ENCODE measurements at regions not wholly inside any gene's neighbourhood (a gene's known extent, or its start where the extent isn't known, plus 50 kb on each side); places are given as distances from the start of the nearest gene placed in this dataset.

DNA sequence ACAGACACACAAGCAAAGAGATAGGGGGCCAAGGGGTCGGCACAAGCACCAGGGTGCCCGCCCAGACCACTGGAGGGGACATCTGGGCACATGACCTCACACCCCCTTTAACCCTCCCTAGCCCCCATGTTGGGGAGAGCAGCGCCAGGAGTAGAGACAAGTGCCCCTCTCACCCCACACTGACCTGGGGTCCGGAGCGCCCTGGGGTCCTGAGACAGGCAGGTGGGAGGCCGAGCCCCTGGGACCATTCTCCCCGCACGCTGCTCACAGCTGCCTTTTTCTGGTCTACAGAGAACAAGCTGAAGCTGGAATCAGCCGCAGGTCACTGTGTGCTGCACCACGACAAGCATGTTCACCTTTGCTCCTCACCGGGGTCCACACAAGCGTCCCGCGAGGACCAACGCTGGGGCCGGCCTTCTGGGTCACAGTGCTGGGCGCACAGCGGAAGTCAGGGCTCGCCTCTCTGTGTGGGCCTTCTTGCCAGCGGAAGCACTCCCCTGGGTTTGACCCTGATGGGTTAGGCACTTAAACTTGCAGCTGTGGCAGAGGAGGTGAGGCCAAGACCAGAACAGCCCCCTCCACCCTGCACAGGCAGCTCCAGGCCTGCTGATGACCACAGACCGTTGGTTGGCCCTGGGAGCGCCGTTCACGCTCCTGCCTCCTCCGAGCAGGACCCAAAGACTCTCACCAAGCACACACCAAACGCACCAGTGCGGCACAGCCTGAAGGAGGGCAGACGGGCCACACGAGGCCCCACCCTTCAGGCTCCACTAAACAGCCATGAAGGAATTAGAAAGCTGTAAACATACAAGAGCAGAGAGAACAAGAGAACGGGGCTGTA is 275.3 kb downstream of the EIPR1 start:
- TF ChIP-seq, protein P1, sequence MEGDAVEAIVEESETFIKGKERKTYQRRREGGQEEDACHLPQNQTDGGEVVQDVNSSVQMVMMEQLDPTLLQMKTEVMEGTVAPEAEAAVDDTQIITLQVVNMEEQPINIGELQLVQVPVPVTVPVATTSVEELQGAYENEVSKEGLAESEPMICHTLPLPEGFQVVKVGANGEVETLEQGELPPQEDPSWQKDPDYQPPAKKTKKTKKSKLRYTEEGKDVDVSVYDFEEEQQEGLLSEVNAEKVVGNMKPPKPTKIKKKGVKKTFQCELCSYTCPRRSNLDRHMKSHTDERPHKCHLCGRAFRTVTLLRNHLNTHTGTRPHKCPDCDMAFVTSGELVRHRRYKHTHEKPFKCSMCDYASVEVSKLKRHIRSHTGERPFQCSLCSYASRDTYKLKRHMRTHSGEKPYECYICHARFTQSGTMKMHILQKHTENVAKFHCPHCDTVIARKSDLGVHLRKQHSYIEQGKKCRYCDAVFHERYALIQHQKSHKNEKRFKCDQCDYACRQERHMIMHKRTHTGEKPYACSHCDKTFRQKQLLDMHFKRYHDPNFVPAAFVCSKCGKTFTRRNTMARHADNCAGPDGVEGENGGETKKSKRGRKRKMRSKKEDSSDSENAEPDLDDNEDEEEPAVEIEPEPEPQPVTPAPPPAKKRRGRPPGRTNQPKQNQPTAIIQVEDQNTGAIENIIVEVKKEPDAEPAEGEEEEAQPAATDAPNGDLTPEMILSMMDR (IDR thresholded peaks at IDR 0.05; ENCODE audit: extremely low read depth, missing control alignments): no peak
- no peak for DNase-seq (ENCODE audit: low spot score)

DNA sequence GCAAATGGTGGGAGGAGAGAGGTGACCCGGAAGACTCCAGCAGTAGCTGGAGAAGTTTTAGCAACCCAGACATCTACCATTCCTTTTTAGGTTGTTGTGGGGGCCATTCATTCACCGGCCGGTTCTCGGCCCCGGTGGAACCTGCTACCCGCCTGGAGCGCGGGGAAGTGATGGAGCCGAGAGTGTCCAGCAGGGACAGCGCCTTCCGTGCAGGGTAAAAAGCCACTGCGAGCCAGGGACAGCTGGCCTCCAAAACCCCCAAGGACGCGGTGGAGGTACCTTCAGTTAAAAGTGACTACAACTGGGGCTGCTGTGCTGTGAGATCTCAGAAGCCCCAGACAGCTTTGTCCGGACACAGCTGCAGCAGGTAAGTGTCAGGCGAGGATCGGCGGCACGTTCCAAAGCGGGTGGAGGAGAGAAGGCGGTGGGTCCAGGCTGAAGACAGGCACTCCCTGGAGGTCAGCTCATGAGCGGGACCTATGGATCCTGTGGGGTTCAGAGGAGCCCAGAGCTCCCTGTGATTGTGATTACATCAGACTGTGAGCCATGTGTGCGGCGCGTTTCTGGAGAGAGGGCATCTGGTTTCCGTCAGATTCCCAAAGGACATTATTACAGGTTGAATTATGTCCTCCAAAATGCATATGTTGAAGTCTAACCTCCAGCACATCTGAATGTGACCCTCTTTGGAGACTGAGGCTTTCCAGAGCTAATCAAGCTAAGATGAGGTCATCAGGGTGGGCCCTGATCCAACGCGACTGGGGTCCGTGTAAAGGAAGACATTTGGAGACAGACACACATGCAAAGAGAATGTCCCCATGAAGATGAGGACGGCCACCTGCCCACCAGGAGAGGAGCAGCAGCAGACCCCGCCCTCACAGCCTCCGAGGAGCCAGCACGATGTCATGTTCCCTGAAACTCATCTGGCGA is 276.3 kb downstream of the EIPR1 start:
- TF ChIP-seq, protein P1 (IDR thresholded peaks at IDR 0.05; ENCODE audit: extremely low read depth, missing control alignments): no peak
- DNase-seq (ENCODE audit: low spot score): no peak

DNA sequence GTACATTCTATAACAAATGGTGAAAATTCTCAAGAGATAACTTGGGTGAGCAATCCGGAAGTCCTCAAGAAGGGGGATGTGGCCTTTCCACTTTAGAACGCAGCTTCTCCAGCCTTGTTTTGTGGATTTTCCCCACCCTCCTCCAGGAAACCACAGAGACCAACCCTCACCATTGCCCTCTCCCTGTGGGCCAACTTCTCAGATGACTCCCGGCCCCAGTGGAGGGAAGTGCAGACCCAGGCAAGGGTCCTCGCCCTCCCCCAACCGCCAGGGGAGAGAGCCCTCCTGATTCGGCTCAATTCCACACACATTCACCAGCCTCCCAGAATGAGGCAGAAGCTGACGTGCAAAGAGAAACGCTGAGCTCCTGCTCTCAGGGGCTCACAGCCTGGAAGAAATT is 277.2 kb downstream of the EIPR1 start:
- TF ChIP-seq, protein P1 (IDR thresholded peaks at IDR 0.05; ENCODE audit: extremely low read depth, missing control alignments): no peak

DNA sequence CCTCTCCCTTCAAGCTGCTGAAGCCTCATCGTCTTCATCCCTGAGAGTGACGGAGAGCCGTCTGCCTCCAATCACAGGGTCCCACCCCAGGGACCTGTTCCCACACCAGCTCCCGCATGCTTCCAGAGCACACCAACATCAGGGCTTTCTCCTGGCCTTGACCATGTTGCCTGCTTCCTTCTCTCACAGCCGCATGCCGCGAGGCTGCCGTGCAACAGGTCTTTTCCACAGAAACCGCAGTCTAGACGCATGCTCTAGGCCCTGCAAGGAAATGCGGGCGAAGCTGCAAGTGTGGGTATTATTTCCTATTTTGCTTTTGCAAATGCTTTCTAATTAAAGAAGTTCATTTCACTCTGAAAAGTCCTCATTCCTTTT is 277.8 kb downstream of the EIPR1 start:
- TF ChIP-seq, protein P1 (IDR thresholded peaks at IDR 0.05; ENCODE audit: extremely low read depth, missing control alignments): no peak
- DNase-seq (ENCODE audit: low spot score): no peak

More for the DNA sequence above, 277.2 kb downstream of the EIPR1 start:
- no peak for DNase-seq (ENCODE audit: low spot score)

DNA sequence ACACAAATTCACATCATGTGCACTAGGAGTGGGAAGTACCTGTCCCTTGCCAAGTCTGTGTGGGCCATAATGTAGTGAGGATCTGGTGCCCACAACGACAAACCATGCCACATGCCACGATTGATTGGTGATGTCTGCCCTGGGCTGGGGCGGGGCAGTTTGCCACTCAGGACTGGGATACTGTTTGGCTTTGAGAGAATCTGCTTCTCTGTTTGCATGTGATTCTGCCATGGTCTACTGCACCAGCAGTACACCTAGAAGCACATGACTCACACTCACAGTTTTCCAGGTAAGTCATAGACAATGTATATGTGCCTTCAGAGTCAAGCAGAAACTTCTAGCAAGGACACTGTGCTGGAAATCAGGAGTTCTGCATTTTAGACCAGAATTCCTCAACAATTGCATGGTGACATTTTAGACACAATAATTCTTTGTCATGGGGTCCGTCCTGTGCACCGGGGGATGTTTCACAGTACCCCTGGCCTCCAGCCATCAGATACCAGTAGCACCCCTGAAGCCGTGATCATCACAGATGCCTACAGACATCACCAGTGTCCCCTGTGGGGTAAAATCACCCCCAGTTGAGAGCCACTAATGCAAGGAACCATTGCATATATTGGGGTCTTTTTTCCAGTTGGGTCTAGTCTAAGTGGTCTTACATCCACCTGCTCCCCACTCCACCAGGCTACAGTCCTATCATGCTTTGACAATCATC is 278.3 kb downstream of the EIPR1 start:
- no peak for DNase-seq (ENCODE audit: low spot score)
- TF ChIP-seq, protein P1 (IDR thresholded peaks at IDR 0.05; ENCODE audit: extremely low read depth, missing control alignments): no peak

DNA sequence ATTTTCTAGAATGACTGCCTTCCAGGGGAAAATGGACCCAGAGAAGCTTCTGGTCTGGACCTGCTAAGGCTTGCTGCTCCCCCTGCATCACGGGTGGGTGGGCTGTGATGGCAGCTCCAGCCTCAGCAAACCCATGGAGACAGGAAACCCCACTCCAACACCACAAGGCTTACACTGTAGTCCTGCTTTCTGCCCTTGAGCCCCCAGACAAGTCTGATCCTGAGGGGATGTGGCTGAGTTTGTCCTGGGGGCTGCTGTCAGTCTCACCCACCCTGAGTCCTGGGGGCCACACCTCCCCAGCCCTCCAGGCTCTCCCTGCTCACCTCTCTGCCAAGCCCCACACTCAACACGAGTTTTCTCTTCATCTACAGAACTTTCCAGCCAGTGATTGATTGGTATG is 279.4 kb downstream of the EIPR1 start:
- no peak for DNase-seq (ENCODE audit: low spot score)
- TF ChIP-seq, protein P1 (IDR thresholded peaks at IDR 0.05; ENCODE audit: extremely low read depth, missing control alignments): no peak
